ENCODE measurements at regions not wholly inside any gene's neighbourhood (a gene's known extent, or its start where the extent isn't known, plus 50 kb on each side); places are given as distances from the start of the nearest gene placed in this dataset.

GRCh38 chrX:144295921-144296320, 412.1 kb downstream of the UBE2NL start:
- TF ChIP-seq CBX2 (IDR thresholded peaks at IDR 0.05; ENCODE audit: borderline replicate concordance, low read depth) (no peak), POLR2A (IDR thresholded peaks at IDR 0.05; ENCODE audit: low read length) (no peak), ATOH8 (CRISPR knock-in tag; IDR thresholded peaks at IDR 0.05; ENCODE audit: low read depth) (no peak), MAZ (IDR thresholded peaks at IDR 0.05; ENCODE audit: borderline replicate concordance, low read depth, low read length) (no peak)
- Histone ChIP-seq H3K4me1 (no peaks in the 10 kb centered on the region), H3K9me3 (no peaks in the 10 kb centered on the region), H3K4me2 (no peak overlapping the region), H3K4me3 (no peak overlapping the region), H3K27ac (no peak overlapping the region)
- POLR2A ChIA-PET, result no interaction called here
- CTCF ChIA-PET, result no interaction called here
- DNase-seq (ENCODE audit: low read depth in 1 of 2, low spot score in 1 of 2), result no peak
- ATAC-seq, result no peak
- no peak for FAIRE-seq
- WGBS (ENCODE audit: missing lambda C conversion rate), result 9% methylated on average over 1 of the region's 1 CpG

DNA sequence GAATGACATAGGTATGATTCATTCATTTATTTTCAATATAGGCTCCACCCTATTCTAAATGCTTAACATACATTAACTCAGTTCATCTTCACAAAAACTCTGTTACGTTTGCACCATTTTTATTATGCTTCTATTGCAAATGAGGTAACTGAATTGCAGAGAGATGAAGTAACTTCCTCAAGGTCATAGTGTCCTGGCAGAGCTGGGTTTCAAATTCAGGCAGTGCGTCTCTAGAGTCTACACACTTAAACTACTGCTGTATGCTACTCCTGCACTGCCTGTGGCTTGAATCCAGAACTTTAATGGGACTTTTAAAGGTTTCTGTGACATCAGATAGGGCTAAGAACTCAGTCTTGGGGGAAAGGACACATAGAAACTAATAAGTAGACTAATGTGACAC, 413.4 kb downstream of the UBE2NL start:
- no peak for TF ChIP-seq POLR2AphosphoS2 (conservative IDR thresholded peaks at IDR 0.05; ENCODE audit: low read length)
- TF ChIP-seq, protein P1, sequence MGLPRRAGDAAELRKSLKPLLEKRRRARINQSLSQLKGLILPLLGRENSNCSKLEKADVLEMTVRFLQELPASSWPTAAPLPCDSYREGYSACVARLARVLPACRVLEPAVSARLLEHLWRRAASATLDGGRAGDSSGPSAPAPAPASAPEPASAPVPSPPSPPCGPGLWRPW (IDR thresholded peaks at IDR 0.05), result no peak
- no peak for TF ChIP-seq ZSCAN20 (CRISPR knock-in tag; IDR thresholded peaks at IDR 0.05)
- CTCF ChIA-PET, result no interaction called here
- H3K4me3 ChIP-seq, result no peak overlapping the region
- H3K9me3 ChIP-seq, result no peaks in the 10 kb centered on the region
- DNase-seq (ENCODE audit: low read depth in 1 of 2, low spot score in 1 of 2), result no peak
- H3K4me2 ChIP-seq, result no peak overlapping the region
- no peaks in the 10 kb centered on the region for H3K4me1 ChIP-seq
- WGBS (ENCODE audit: missing lambda C conversion rate), result 6% methylated on average over 2 of the region's 2 CpGs
- POLR2A ChIA-PET, result no interaction called here
- H3K27ac ChIP-seq, result no peak overlapping the region
- FAIRE-seq, result no peak
- ATAC-seq, result no peak

DNA sequence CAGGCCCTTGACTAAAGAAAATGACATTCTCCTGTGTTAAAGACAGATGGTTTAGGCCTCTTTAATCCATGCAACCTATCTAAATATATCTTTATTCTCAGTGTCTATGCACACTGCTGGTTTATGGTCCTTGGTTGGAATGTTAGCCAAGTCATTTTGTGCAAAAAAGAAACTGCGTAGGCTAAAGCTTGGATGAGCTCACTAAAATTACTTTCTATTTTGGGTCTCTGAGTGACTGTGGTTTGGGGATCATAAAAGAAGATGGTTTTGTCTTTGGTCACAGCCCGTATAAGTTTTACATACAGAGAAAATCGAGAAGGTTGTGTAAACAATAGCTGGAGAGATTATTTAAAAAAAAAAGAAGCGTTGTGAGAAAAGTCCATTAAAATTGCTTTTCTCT, 443.6 kb downstream of the UBE2NL start:
- H3K4me1 ChIP-seq, result no peaks in the 10 kb centered on the region
- TF ChIP-seq HMGXB4 (CRISPR knock-in tag; IDR thresholded peaks at IDR 0.05; ENCODE audit: borderline replicate concordance) (no peak), SMC3 (IDR thresholded peaks at IDR 0.05) (no peak), MAFK (IDR thresholded peaks at IDR 0.05; ENCODE audit: partially characterized antibody) (no peak), KDM1A (IDR thresholded peaks at IDR 0.05; ENCODE audit: low read depth) (no peak), PBX3 (IDR thresholded peaks at IDR 0.05) (no peak), CHD4 (IDR thresholded peaks at IDR 0.05; ENCODE audit: borderline replicate concordance) (no peak), BHLHE40 (IDR thresholded peaks at IDR 0.05; ENCODE audit: low read depth, low read length) (no peak), CTCF (IDR thresholded peaks at IDR 0.05) (no peak), RNF2 (IDR thresholded peaks at IDR 0.05; ENCODE audit: borderline replicate concordance, low read depth) (no peak), HDAC2 (IDR thresholded peaks at IDR 0.05) (no peak), HOXA7 (CRISPR knock-in tag; IDR thresholded peaks at IDR 0.05) (no peak), HOXB13 (CRISPR knock-in tag; IDR thresholded peaks at IDR 0.05; ENCODE audit: low read depth) (no peak), EHF (CRISPR knock-in tag; IDR thresholded peaks at IDR 0.05) (no peak)
- TF ChIP-seq, protein P2, sequence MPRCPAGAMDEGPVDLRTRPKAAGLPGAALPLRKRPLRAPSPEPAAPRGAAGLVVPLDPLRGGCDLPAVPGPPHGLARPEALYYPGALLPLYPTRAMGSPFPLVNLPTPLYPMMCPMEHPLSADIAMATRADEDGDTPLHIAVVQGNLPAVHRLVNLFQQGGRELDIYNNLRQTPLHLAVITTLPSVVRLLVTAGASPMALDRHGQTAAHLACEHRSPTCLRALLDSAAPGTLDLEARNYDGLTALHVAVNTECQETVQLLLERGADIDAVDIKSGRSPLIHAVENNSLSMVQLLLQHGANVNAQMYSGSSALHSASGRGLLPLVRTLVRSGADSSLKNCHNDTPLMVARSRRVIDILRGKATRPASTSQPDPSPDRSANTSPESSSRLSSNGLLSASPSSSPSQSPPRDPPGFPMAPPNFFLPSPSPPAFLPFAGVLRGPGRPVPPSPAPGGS (IDR thresholded peaks at IDR 0.05), result no peak
- TF ChIP-seq, protein P1 (IDR thresholded peaks at IDR 0.05), result no peak
- POLR2A ChIA-PET, result no interaction called here
- no peaks in the 10 kb centered on the region for H3K9me3 ChIP-seq
- no peak overlapping the region for H3K4me3 ChIP-seq
- DNase-seq (ENCODE audit: low read depth in 1 of 2, low spot score in 1 of 2), result no peak
- no peak for FAIRE-seq
- CTCF ChIA-PET, result no interaction called here
- H3K27ac ChIP-seq, result no peak overlapping the region
- 4% methylated on average over 4 of the region's 4 CpGs for WGBS (ENCODE audit: missing lambda C conversion rate)
- H3K4me2 ChIP-seq, result no peak overlapping the region
- no peak for ATAC-seq

All from A549 (cell line).